ENCODE measurements at regions not wholly inside any gene's neighbourhood (a gene's known extent, or its start where the extent isn't known, plus 50 kb on each side); places are given as distances from the start of the nearest gene placed in this dataset.
A peak's percentile ranks its signal among the peaks of the same experiment; 100 is the strongest.

DNA sequence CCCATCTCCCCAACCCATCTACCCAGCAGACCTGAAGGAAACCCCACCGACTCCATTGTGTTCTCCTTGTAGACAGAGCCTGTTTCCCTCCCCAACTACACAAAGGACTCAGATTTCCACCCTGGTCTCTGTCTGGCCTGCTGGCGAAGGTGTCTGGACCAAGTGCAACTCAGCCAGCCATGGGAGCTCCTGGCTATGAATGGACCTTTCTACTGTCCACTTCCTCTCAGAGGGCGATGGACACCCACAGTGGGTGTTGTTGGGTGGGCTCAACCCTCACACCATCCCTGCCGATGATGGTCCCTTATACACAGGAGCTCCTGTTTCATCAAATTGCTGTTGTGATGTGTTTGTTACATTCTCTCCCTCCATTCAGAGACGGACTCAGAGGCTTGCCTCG is 112.5 kb upstream of the PHACTR3 start:
- H3K27me3 ChIP-seq (ENCODE audit: insufficient read depth, low read length) = no peaks in the 10 kb centered on the region
- no peak for DNase-seq
- H2BK12ac ChIP-seq (ENCODE audit: insufficient read length, low read depth, low read length) = no peak overlapping the region
- no peak overlapping the region for H2AK5ac ChIP-seq (ENCODE audit: insufficient read length, low read length)
- H3K79me2 ChIP-seq (ENCODE audit: insufficient read depth, low read length) = no peaks in the 10 kb centered on the region
- no peak overlapping the region for H3K56ac ChIP-seq (ENCODE audit: insufficient read length, low read depth, low read length)
- no peaks in the 10 kb centered on the region for H3K36me3 Mint-ChIP-seq (ENCODE audit: insufficient read depth in 1 of 3, low read depth in 3 of 3)
- H3K9me3 Mint-ChIP-seq = no peaks in the 10 kb centered on the region
- no peak overlapping the region for H3K27ac ChIP-seq (ENCODE audit: insufficient read length, low read depth, low read length)
- no peak overlapping the region; a peak in 1 of 7 replicates for H3K27ac Mint-ChIP-seq
- no CpG with 5 or more reads among the region's 6 CpGs for WGBS (ENCODE audit: extremely low coverage, insufficient read length, low lambda C conversion rate)
- no peak overlapping the region for H3K4me2 ChIP-seq (ENCODE audit: insufficient read depth, insufficient read length, low read length)
- no peaks in the 10 kb centered on the region for H3K79me1 ChIP-seq (ENCODE audit: insufficient read depth, low read depth, low read length, poor library complexity, severe bottlenecking)
- no peak overlapping the region for H3K9ac ChIP-seq (ENCODE audit: extremely low read depth, insufficient read length, low read length)
- no peaks in the 10 kb centered on the region for H3K23me2 ChIP-seq (ENCODE audit: insufficient read length, low read depth, low read length, poor library complexity, severe bottlenecking)
- no peak overlapping the region for H3K14ac ChIP-seq (ENCODE audit: insufficient read depth, low read length)
- no peak overlapping the region for H2AFZ ChIP-seq (ENCODE audit: low read length)
- H4K8ac ChIP-seq (replicated peaks; ENCODE audit: insufficient read length, low read depth, low read length) = no peak overlapping the region
- H2BK15ac ChIP-seq (ENCODE audit: low read depth, low read length) = no peak overlapping the region
- H3K4ac ChIP-seq (ENCODE audit: low read depth, low read length) = no peak overlapping the region
- no peak overlapping the region for H4K5ac ChIP-seq (ENCODE audit: insufficient read length, low read depth, low read length)
- H3K23ac ChIP-seq (ENCODE audit: insufficient read length, low read depth, low read length) = peak overlapping the region; percentile 83
- H3T11ph ChIP-seq (ENCODE audit: low read length) = no peak overlapping the region
- no peak overlapping the region for H2BK20ac ChIP-seq (ENCODE audit: low read depth, low read length, poor library complexity, severe bottlenecking)
- no peak overlapping the region for H3K18ac ChIP-seq (ENCODE audit: insufficient read length, low read depth, low read length)
- peaks cover 20% of the 10 kb centered on the region for H3K27me3 Mint-ChIP-seq (ENCODE audit: low read depth)
- no peak overlapping the region for H2BK120ac ChIP-seq (ENCODE audit: low read depth, low read length, poor library complexity, severe bottlenecking)
- H2BK5ac ChIP-seq (ENCODE audit: insufficient read length, low read length) = no peak overlapping the region
- H4K20me1 ChIP-seq (ENCODE audit: control insufficient read depth, insufficient read depth, insufficient read length) = peaks cover 2% of the 10 kb centered on the region
- H4K91ac ChIP-seq (ENCODE audit: insufficient read length, low read depth, low read length) = no peak overlapping the region
- no peak overlapping the region for H3K4me3 Mint-ChIP-seq
- no peaks in the 10 kb centered on the region for H3K9me3 ChIP-seq (ENCODE audit: control insufficient read depth, low read depth, low read length)
- TF ChIP-seq, protein P1, sequence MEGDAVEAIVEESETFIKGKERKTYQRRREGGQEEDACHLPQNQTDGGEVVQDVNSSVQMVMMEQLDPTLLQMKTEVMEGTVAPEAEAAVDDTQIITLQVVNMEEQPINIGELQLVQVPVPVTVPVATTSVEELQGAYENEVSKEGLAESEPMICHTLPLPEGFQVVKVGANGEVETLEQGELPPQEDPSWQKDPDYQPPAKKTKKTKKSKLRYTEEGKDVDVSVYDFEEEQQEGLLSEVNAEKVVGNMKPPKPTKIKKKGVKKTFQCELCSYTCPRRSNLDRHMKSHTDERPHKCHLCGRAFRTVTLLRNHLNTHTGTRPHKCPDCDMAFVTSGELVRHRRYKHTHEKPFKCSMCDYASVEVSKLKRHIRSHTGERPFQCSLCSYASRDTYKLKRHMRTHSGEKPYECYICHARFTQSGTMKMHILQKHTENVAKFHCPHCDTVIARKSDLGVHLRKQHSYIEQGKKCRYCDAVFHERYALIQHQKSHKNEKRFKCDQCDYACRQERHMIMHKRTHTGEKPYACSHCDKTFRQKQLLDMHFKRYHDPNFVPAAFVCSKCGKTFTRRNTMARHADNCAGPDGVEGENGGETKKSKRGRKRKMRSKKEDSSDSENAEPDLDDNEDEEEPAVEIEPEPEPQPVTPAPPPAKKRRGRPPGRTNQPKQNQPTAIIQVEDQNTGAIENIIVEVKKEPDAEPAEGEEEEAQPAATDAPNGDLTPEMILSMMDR (conservative IDR thresholded peaks at IDR 0.05) = no peak
- no peaks in the 10 kb centered on the region for H3K4me1 ChIP-seq (ENCODE audit: insufficient read depth, low read length)
- peaks cover 0 to 2% of the 10 kb centered on the region in 2 experiments; a peak in 1 of 4 replicates for H3K4me1 Mint-ChIP-seq

Data from H9 (cell line).